ENCODE measurements at regions not wholly inside any gene's neighbourhood (a gene's known extent, or its start where the extent isn't known, plus 50 kb on each side); places are given as distances from the start of the nearest gene placed in this dataset.

DNA sequence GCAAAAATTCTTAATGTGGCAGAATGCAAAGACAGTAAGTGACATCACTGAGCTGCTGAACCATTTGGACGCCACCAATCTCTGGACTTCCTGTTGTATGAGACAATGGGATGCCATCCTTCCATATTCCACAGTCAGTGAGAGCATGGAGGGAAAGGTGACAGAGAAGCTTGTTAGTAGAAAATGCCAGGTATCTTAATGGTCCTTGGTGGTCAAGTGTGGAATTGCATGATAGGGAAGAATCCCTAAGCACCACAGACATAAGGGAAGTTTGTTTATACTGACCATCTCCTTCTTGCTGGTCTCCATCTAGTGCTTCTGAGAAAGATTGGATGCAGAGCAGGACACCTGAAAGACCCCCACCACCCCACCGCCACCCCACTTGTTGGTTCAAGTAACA lies 1410.0 kb upstream of the TMEM132C start:
- no peak for FAIRE-seq
- Histone ChIP-seq H3K23me2 (ENCODE audit: low read depth, low read length) (0 out of 2 replicates have a peak, but pooled peaks cover 2% of the 10 kb centered on the region), H3K4me1 (replicated peaks in 1 of 4; ENCODE audit: control insufficient read depth in 3 of 4, insufficient read depth in 4 of 4, low read length in 3 of 4) (no peaks in the 10 kb centered on the region), H3K79me2 (ENCODE audit: control insufficient read depth in 1 of 2, insufficient read depth in 2 of 2, low read length in 2 of 2) (no peaks in the 10 kb centered on the region), H3K9me3 (ENCODE audit: insufficient read depth in 2 of 2, low read depth in 1 of 2, low read length in 1 of 2) (no peaks in the 10 kb centered on the region), H3K36me3 (ENCODE audit: control insufficient read depth in 2 of 4, insufficient read depth in 4 of 4, low read length in 3 of 4) (no peaks in the 10 kb centered on the region), H3K56ac (replicated peaks; ENCODE audit: insufficient read length, low read depth, low read length) (no peak overlapping the region), H2BK20ac (ENCODE audit: low read length) (no peak overlapping the region), H2BK5ac (ENCODE audit: low read depth, low read length) (no peak overlapping the region), H3K27me3 (replicated peaks in 1 of 4; ENCODE audit: control insufficient read depth in 3 of 4, extremely low read depth in 1 of 4, insufficient read depth in 3 of 4, low read length in 3 of 4) (no peaks in the 10 kb centered on the region), H3K4ac (replicated peaks; ENCODE audit: insufficient read length, low read depth, low read length) (no peak overlapping the region), H2AK5ac (ENCODE audit: low read depth, low read length) (no peak overlapping the region), H4K20me1 (replicated peaks in 1 of 2; ENCODE audit: control insufficient read depth in 1 of 2, insufficient read depth in 2 of 2, low read length in 2 of 2) (no peaks in the 10 kb centered on the region), H3K27ac (ENCODE audit: low read depth, low read length) (no peak overlapping the region), H4K91ac (replicated peaks; ENCODE audit: insufficient read length, low read length) (no peak overlapping the region), H3K23ac (ENCODE audit: insufficient read length) (no peak overlapping the region), H2BK15ac (ENCODE audit: low read length) (no peak overlapping the region), H3K4me2 (ENCODE audit: insufficient read depth in 1 of 2, low read depth in 2 of 2, low read length in 2 of 2) (no peak overlapping the region), H3K14ac (ENCODE audit: insufficient read length) (no peak overlapping the region), H3K79me1 (ENCODE audit: low read depth, low read length) (no peaks in the 10 kb centered on the region), H4K8ac (ENCODE audit: extremely low read depth, insufficient read depth, low read length) (no peak overlapping the region), H3K18ac (ENCODE audit: extremely low read depth, low read length) (no peak overlapping the region), H3K9ac (replicated peaks in 1 of 4; ENCODE audit: extremely low read depth in 1 of 4, low read depth in 3 of 4, low read length in 3 of 4) (no peak overlapping the region), H3K4me3 (ENCODE audit: extremely low read depth in 1 of 4, insufficient read depth in 2 of 4, low read depth in 3 of 4, low read length in 4 of 4) (no peak overlapping the region), H2BK12ac (ENCODE audit: low read depth, low read length) (no peak overlapping the region), H4K5ac (ENCODE audit: insufficient read length, low read depth, low read length) (no peak overlapping the region), H2AFZ (ENCODE audit: low read length) (no peak overlapping the region), H2BK120ac (replicated peaks; ENCODE audit: low read depth, low read length) (no peak overlapping the region)
- CTCF ChIA-PET (ENCODE audit: partially characterized antibody): interaction anchor here (0.6 to 1.8 kb wide), 8 partner anchors 10 to 177 kb away, joined by 3 to 6 read pairs (median 3); no protein-coding TSS in a partner anchor
- POLR2A ChIA-PET (ENCODE audit: partially characterized antibody): no interaction called here
- DNase-seq (ENCODE audit: low read depth in 1 of 2, low spot score in 2 of 2): no peak
- TF ChIP-seq, protein P1, sequence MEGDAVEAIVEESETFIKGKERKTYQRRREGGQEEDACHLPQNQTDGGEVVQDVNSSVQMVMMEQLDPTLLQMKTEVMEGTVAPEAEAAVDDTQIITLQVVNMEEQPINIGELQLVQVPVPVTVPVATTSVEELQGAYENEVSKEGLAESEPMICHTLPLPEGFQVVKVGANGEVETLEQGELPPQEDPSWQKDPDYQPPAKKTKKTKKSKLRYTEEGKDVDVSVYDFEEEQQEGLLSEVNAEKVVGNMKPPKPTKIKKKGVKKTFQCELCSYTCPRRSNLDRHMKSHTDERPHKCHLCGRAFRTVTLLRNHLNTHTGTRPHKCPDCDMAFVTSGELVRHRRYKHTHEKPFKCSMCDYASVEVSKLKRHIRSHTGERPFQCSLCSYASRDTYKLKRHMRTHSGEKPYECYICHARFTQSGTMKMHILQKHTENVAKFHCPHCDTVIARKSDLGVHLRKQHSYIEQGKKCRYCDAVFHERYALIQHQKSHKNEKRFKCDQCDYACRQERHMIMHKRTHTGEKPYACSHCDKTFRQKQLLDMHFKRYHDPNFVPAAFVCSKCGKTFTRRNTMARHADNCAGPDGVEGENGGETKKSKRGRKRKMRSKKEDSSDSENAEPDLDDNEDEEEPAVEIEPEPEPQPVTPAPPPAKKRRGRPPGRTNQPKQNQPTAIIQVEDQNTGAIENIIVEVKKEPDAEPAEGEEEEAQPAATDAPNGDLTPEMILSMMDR (IDR thresholded peaks at IDR 0.05; ENCODE audit: control extremely low read depth in 1 of 3, insufficient read depth in 1 of 3, low read depth in 1 of 3, low read length in 3 of 3): peak in 1 of 3 experiments; percentile 8; a peak in 1 of 4 replicates
- TF ChIP-seq TAF7 (optimal IDR thresholded peaks at IDR 0.05; ENCODE audit: borderline replicate concordance, low read depth, low read length): no peak
- 74% methylated on average over 2 of the region's 2 CpGs; no CpG with 5 or more reads in 1 of the 2 experiments for WGBS, 2 experiments (ENCODE audit: extremely low coverage in 1 of 2, insufficient coverage in 1 of 2, insufficient read length in 1 of 2, insufficient replicate concordance in 2 of 2, low coverage in 1 of 2, low lambda C conversion rate in 2 of 2, missing lambda C conversion rate in 1 of 2)
